ENCODE measurements at regions not wholly inside any gene's neighbourhood (a gene's known extent, or its start where the extent isn't known, plus 50 kb on each side); places are given as distances from the start of the nearest gene placed in this dataset.
"Not testable (repeated sequence)": the region's sequence is repeated elsewhere in the genome, so short reads cannot be mapped to it uniquely, and the experiment has no call there.

DNA sequence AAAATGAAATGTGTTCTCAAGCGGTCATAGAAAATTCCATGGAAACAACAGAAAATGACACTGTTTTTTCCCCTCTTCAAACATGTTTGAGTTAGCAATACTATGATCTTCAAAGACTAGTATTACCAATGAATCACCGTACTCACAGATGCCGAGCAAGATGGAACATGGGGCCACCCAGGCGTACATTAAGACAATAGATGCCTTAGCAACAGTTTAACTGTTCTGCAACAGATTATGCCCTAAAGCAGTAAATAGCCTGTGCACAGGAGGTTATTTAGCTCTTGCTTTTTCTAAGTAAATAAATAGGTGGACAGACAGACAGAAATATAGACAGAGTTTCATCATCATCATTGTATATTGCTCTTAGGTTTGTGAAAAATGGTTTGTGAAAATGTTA is 284.0 kb upstream of the DEFB112 start:
- DNase-seq (ENCODE audit: low read depth in 2 of 2): no peak

DNA sequence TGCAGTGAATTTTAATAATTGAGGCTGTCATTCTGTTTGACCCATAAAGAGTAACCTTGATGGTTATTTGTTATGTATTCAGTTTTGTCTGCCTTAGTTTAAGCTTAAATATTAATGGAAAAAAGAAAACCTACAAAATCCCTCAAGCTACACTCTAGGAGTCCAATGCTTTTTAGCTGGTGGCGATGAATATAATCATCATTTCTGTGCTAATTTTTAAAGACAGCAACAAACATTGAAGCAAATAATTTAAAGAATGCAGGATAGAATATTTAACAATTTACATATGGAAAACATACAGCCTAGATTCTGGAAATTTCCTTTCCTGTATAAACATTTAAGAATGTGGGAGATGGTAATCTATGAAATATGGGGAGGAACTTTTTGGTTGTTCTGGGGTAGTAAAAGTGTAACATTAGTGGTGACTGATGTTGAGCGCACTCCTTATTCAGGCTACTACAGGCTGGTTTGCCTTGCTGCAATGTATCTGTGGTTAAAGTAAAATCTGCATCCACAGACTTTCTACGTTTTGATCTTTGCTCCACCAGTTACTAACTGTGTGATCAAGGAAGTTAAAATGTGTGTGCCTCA is 287.9 kb upstream of the DEFB112 start:
- DNase-seq (ENCODE audit: low read depth in 2 of 2): no peak

DNA sequence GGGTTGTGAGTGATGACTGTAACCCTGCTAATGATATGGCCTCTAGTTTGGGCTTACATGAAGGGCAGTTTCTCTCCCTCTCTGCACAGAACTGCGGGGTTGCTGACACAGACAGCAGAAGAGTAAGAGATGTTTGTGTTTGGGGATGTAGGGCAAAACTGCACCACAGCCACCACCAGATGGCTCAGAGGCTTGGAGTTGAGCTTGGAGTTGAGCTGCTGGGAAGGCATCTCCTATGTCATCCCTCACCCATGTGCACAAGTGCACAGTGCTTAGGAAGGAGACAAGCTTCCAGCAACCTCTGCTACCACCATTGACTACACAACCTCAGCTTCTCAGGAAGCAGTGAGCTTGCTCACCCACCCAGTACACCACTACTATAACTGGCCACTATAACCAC is 303.9 kb upstream of the DEFB112 start:
- DNase-seq (ENCODE audit: low read depth in 2 of 2): no peak

DNA sequence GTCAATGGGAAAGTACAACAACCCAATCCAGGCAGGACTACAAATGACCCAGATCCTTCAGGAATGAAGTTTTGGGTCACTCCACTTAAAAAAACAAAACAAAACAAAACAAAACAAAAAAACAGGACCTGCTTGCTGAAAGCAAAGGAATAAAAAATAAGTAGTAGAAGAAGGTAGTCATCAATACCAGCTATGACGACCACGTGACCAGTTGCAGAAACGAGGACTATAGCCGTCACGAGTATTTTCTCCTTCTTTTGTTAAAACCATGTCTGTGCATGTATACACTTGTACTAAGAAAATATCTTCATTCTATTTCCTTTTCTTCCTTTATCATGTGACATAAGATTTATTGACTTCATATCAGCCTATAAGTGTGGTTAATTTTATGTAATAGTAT is 308.4 kb upstream of the DEFB112 start:
- no peak for DNase-seq (ENCODE audit: low read depth in 2 of 2)

DNA sequence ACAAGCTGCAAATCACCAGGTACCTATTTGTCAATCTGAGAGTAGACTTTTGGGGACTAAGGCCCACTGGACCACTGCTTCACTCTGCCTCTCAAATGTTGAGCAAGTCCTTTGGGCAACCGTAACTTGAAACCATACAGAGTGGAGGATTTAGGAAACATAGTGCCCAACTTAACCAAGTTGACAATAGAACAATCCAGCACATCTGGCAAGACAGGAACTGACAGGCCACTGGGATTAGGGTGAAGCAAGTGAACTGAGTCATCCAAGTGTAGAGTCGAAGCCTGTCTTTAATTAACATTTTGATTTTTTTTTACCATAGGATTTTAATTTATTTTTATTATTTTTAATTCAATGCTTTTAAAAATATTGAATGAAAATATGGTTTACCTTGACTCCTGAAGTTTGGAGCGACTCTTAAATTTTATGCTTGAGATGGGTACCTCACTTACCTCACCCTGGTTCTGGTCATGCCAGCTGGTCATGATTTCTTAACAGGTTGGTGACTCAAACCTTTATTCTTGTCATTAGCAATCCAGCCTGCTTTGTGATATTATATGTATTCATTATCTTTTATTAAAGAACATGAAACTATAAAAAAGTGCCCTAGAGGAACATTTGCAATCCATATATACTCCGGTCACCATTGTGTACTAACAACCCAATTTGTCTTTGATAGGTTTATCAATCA is 312.1 kb upstream of the DEFB112 start:
- DNase-seq (ENCODE audit: low read depth in 2 of 2): no peak

DNA sequence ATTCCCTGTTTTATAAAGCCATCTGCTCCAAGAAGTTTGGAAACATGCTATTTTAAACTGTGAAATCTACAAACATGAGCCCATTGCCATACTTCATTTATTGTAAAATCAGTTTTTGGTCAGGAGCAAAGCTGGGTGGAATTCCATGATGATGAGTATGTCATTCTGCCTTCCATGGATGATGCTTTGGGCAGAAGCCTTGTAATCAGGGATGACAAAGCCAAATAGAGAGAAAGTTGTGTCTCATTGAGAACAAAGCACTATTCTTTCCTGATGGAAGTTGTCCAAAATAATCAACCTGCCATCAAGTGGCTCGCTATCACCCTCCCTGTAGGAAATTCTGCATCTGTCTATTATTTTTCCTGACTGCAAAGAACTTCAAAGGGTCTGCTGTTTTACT is 313.0 kb upstream of the DEFB112 start:
- DNase-seq (ENCODE audit: low read depth in 2 of 2): no peak

DNA sequence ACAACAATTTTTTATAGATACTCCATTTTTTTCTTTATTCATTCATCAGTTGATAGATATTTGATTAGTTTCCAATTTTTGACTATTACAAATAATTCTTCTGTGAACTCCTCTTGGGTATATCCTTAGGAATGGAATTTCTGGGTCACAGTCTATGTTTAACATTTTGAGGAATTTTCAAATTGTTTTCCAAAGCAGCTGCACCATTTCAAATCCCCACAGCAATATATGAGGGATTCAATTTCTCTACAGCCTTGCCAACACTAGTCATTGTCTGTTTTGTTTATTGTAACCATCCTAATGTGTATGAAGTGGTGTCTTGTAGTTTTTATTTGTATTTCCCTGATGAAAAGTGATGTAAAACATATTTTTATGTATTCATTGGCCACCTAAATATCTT is 320.3 kb upstream of the DEFB112 start:
- no peak for DNase-seq (ENCODE audit: low read depth in 2 of 2)

DNA sequence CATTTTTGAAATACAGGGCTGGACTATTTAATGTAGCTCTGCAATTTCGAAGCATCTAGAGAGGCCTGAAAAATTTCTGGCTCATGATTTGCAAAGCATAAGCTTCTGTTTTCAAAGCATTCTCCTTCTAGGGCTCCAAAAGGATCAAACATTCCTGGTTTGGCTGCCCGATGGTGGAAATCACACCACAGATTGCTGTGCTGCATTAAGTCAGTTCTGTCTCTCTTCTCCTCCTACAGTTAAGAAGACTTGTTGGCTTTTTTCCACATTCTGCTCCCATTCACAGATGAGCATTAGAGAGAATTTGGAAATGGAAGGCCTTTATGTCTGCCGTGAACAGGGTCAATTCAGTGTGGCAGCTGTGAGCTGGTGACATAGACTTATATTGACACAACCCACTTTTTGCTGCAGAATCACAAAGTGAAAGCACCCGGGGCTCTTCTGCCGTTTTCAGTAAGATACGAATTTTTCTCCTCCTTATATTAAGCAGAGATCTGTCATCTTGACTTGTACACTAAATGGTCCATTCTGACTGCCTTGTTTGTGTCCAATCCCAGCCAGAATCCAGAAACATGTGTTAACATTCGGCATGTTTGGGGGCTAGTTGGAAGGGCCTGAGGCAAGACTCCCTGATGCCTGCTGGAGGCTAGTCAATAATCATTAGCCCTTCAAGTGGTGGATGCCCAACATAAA is 330.8 kb upstream of the DEFB112 start:
- no peak for DNase-seq (ENCODE audit: low read depth in 2 of 2)

DNA sequence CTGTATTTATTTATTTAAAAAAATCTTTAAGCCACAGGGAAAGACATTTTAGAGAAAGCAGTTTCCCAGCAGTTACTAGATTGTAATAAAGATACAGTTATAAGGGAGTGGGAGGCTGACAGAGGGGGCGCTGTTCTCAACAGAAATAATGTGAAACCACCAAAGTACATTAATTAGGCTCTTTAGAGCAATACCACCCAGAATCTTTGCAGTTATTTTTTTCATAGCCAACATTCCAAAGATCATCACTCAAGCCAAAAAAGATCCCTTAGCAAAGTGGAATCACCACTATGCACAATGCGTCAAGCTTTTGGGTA is 331.3 kb upstream of the DEFB112 start:
- DNase-seq (ENCODE audit: low read depth in 2 of 2): no peak

DNA sequence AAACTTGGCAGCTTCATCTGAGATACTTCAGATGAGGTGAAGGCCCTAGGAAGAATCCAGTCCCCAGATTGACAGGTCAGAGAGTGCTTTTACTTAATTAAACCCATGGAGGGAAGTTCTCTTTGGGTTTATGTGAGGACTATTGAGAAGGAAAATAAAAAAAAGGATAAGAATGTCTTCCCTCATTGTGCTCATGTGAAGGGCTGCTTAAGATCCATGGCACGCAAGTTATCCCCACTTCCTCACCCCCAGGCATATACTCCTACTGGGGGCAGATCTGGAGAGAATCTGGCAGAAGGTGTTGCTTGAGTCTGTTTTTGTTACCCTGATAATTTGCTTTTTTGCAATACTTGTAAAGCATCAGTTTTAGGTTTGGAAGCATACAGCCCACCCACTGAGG is 322.9 kb upstream of the TFAP2D start:
- DNase-seq (ENCODE audit: low read depth in 2 of 2): no peak

DNA sequence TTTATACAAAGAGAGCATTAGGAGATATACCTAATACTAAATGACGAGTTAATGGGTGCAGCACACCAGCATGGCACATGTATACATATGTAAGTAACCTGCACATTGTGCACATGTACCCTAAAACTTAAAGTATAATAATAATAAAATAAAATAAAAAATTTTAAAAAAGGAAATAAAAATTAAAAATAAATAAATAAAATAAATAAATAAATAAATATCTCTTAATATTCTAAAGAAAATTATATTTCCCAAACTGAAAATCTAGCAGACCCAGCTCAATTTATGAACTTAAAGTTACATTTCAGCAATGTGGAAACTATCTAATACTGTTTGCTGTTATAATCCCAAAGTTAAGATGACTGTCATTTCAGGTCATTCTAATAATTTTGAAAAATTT is 319.2 kb upstream of the TFAP2D start:
- not testable (repeated sequence) for DNase-seq (ENCODE audit: low read depth in 2 of 2)

DNA sequence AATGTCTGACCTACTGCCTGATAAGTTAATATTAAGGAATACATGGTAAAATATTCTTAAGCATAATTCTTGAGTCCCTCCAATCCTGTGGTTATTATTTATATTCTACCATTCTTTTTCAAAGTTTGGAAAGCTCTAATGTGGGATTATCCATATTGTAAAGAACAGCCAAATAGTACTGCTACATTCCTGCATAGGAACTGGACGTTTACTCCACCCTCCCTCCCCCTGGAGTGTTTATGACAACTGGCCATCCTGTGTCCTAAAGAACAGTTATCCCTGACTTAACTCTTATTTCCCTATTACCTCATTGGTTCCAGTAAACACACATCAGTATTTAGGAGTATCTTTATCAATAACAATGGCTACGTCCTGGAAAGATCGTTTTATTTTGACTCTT is 308.7 kb upstream of the TFAP2D start:
- no peak for DNase-seq (ENCODE audit: low read depth in 2 of 2)

DNA sequence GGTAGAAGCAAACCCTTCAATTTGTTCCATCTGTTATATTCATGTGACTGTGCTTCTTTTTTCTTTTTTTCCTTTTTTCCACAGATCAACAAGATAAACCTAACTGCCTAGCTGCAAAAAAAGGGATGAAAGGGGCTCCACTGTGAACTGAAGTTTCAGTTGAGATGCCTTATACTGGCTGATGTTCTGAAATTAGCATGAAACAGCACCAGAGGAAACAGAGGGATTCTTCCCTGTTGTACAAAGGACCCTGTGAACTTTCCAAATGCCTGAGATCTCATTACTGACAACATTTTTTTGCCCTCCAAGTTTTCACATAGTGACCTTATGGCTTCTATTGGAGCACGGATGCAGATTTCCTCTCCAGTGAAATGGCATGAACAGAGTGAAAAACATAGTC is 302.7 kb upstream of the TFAP2D start:
- no peak for DNase-seq (ENCODE audit: low read depth in 2 of 2)

DNA sequence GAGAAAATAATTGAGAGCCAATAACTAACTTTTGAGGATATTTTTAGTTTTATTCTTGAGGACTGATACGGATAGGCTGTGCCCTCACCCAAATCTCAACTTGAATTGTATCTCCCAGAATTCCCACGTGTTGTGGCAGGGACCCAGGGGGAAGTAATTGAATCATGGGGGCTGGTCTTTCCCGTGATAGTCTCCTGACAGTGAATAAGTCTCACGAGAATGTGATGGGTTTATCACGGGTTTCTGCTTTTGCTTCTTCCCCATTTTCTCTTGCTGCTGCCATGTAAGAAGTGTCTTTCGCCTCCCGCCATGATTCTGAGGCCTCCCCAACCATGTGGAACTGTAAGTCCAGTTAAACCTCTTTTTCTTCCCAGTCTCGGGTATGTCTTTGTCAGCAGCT is 292.3 kb upstream of the TFAP2D start:
- DNase-seq (ENCODE audit: low read depth in 2 of 2): not testable (repeated sequence)

DNA sequence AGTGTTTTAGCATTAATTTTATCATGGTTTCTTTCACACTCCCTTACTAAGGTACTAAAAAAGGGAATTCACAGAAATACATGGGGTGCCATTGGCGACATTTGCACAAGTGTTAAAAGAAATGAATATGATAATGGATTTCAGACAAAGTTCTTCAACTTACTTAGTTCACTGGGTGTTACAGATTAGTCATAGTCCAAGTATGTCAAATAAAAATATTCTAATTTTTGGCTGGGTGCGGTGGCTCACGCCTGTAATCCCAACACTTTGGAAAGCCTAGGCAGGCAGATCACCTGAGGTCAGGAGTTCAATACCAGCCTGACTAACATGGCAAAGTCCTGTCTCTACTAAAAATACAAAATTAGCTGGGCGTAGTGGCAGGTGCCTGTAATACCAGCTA is 286.1 kb upstream of the TFAP2D start:
- no peak for DNase-seq (ENCODE audit: low read depth in 2 of 2)

DNA sequence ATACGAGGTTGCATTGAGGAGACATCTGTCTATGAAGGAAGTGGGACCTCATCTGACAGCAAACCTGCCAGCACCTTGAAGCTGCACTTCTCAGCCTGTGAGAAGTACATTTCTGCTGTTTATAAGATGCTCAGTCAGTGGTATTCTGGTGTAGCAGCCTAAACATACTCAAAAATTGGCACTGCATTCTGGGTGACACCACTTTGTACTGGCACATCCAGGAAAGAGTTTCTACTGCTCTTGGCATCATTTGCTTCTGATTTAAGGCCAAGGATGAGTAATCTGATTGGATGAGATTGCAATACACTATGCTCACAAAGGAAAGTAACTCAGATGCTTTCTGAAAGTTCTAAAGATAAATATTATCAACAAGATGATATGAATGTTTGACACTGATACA is 275.4 kb upstream of the TFAP2D start:
- no peak for DNase-seq (ENCODE audit: low read depth in 2 of 2)

DNA sequence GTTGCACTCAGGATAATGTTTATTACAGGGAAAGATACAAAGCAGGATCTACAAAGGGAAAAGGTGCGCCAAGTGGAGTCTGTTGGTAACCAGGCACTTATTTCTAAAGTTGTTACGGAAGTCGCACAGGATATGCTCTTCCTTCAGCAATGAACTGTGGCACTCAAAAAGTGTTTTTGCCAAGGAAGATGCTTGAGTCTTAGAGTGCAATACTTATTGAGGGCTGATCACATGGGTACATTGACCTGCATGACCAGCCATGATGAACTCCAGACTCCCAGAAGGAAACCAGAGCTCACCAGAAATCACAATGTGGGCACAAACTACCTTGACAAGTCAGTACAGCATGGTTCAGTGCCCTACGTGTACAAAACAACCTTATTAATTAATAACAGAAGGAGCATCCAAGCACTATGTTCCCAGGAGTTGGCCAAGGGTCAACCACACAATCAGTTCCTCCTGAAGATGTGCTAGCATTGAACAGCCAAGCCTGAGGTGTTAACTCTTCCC is 270.7 kb upstream of the TFAP2D start:
- DNase-seq (ENCODE audit: low read depth in 2 of 2): no peak

DNA sequence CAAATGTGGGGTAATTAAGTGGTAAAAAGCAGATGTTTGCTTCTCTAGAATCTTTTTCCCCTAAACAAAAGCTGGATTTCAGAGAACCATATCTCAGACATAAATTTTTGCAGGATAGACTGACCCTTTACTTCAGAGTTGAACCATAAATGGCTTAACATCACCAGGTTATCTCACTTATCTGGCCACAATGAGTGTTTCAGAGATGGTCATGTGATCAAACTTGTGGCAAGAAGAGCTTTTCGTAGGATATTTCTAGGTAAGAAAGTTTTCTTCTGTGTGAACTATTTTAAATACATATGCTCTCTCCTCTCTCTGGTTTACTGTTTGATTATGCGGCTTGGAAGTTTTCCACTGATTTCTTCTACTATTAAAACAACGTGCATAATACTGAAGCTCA is 270.2 kb upstream of the TFAP2D start:
- no peak for DNase-seq (ENCODE audit: low read depth in 2 of 2)

DNA sequence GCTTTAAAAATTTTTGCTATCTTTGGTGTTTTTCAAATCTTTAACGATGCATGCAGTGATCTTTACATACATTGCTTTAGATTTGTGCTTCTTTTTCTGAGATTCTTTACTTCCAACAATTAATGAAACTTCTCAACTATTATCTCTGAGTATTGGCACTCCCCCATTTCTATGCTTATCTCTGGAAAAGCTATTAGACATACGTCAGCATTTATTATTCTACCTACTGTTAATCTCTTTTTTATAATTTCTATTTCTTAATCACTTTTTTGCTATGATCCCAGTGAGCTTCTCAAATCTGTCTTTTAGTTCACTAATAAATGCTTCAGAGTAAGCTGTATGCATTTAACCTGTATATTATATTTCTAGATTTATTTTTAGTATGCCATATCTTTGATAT is 264.2 kb upstream of the TFAP2D start:
- DNase-seq (ENCODE audit: low read depth in 2 of 2): no peak

DNA sequence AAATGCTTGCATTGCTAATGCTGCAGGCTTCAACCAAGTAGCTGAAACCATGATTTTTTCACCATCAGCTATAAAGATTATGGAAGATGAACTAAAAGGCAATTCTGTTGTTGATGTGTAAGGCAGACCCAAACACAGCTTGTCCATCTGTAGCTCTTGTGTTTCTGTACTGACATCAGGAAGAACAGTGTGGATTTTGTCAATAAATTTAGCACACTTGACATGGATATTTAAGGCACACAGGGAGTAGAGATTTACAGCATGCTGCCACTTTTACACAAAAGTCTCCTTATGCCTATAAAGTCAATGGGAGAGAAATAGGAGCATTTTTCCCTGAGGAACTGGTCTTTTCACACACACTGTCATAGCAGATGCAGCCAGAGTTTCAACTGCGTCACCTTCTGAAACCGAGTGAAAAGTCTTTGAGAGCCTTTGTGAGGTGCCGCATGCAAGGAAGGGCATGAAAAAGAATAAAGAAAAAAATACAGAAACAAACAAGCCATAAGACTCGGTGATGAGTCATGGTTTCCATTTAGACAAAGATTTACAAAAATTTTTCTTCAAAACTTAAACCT is 261.4 kb upstream of the TFAP2D start:
- DNase-seq (ENCODE audit: low read depth in 2 of 2): no peak

DNA sequence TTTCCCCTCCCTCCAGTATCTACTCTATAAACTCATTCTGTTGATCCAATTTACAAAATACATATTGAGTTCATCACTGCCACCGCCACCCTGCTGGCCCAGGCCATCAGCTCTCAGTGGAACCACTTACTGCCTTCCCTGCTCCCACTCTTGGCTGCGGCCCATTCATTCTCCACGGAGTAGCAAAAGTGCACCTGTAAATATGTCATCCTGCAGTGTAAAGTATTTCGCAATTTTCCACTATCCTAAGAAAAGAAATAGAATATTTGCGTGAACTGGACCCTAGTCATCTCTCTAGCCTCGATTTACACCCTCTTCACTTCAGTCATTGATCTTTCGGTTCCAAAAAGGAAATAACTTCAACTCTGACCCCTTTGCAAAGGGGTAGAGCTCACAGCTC is 258.3 kb upstream of the TFAP2D start:
- DNase-seq (ENCODE audit: low read depth in 2 of 2): no peak

DNA sequence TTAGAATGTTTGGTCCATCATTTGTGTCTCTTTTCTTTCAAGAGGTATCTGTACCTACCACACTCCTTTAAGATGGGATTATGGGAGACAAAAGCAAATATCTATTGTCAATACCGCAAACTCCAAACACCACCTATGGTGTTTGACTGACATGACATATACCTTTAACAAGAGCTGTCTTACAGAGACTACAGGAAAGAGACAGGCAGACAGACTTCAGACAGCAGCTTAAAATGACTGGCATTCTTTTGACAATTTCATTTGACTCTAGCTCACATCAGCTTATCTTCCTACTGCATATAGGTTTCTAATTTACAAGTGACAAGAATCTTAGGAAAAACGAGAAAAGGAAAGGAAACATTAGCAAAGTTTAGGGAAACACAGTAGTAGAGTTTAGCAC is 256.0 kb upstream of the TFAP2D start:
- no peak for DNase-seq (ENCODE audit: low read depth in 2 of 2)

DNA sequence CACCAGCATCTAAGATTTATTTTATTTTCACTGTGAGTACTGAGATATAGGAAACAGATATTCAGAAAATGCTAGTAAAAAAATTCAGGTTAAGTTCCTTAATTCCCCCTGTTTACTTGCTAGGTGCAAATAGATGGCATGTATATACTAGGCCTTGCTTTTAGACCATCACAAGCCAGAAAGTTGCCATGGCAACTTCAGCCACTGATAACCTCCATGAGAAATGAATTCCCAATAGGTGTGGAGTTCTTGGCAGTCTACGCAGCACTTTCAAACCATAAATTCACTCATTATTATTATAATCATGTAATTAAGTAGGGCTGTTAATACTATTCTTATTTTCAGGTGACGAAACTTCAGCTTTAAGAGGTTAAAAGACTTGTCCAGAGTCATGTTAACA is 251.6 kb upstream of the TFAP2D start:
- DNase-seq (ENCODE audit: low read depth in 2 of 2): no peak

Data from fibroblast of skin of left biceps (primary cell).